SIG-M5 treated with dmso at 0.1 percent for 504 hours (cell line): ENCODE measurements at regions not wholly inside any gene's neighbourhood (a gene's known extent, or its start where the extent isn't known, plus 50 kb on each side); places are given as distances from the start of the nearest gene placed in this dataset.

Source experiments
- DNase-seq: peaks from one replicate; lab custom pipeline; 2025; ENCODE audit not compliant: unreplicated experiment; lab: John Stamatoyannopoulos, UW

- DNase-seq, result no peak
Measured at GRCh38 chr11:109745996-109746625, 324.1 kb downstream of the C11orf87 start.

GRCh38 chr11:109747839-109748238 lies 325.8 kb downstream of the C11orf87 start:
- DNase-seq, result peak; percentile 79

GRCh38 chr11:109749476-109749875 lies 327.5 kb downstream of the C11orf87 start:
- no peak for DNase-seq

DNA sequence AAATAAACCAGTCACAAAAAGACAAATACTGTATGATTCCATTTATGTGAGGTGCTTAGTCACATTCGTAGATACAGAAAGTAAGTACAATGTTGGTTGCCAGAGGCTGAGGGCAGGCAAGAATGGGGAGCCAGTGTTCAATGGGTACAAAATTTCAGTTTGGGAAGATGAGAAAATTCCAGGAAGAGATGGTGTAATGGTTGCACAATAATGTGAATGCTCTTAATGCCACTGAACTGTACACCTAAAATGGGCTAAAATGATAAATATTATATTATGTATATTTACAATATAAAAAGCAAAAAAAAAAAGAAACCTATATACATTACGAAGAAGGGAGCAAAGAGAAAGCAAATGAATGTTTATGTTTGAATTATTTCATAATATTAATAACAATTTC lies 329.0 kb downstream of the C11orf87 start:
- DNase-seq, result no peak

DNA sequence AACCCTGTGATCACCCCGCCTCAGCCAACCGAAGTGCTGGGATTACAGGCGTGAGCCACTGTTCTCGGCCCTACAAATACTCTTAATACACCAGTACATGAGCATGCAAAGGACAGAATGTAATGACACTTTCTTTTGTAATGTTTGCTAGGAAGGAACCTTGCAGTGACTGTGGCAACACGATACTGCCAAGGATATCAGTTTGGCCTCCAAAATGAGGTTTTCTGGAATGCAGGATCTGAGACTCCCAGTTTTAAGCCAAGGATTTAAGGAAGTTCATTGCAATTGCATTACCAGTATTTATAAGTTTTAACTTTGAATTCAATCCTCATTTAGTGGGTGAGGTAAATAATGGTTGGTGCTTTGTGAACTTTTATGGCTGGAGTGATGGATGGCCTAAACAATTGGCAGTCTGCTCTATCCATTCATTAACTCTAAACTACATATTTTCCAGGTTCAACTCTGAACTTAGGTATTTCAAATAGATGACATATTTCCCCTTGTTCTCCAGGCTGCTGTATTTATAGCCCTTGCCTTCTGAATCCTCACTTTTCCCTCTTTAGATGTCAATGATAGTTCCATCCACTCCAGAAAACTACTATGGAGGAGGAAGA lies 330.3 kb downstream of the C11orf87 start:
- no peak for DNase-seq

- no peak for DNase-seq
Measured at GRCh38 chr11:109756521-109756920, 334.5 kb downstream of the C11orf87 start.

DNA sequence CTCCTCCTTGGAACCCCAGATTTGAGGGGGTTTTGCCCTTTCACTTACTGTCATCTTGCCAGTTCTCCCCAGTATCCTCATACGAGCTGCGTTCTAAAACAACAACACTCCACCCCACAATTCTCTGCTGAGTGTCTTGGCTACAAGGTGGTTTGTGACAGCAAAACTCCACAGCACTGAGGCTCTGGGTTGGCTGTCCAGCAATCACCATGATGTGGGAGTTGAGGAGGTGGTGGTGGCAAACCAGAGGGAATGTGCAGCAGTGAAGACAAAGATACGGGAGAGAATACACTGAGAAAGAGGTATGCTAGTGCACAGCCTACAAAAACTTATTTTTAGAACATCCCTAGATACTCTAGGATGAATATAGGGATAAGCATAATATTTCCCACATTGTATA lies 335.0 kb downstream of the C11orf87 start:
- DNase-seq, result no peak

DNA sequence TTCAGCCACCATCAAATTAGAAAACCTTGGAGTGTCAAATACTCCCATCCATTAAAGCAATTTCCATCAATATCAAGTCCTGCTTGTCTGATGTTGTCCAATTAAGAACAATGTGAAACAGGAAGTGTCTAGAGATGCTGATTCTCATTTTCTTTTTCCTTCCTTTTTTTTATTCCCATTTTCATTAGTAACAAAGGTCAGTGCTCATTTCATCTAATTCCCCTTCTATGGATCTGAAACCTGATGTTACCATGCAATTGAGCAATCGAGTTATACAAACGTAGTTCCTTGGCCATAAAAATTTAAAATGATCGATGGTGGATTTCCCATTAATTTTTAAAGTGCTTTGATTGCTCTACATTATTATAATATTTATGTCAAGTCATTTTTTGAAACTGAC lies 330.6 kb upstream of the ZC3H12C start:
- DNase-seq, result no peak

DNA sequence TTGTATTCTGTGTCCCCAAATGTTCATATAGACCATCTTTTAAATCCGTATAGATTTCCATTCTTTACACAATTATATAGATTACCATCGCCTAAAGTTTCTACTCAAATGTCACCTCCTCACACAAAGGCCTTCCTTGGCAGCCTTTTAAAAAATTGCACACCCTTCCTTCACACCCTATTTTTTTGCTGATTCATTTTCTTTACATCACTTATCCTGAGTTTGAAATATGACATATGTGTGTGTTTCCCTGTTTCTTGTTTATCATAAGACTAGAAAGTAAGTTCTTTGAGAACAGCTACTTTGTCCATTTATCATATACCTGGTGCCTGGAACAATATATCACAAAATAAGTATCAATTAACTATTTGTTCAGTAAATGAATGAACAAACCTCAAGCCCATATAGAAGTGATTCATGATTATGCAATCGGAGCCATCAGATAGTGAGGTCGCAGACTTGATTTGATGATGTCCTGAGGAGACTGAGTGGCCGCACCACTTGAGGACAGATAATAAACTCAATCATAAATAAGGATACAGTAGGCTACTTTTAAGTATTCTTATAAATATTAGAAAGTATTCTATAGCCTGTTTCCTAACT lies 327.4 kb upstream of the ZC3H12C start:
- no peak for DNase-seq

- DNase-seq, result no peak
Measured at GRCh38 chr11:109769858-109770257, 323.3 kb upstream of the ZC3H12C start.

GRCh38 chr11:109770323-109770722 lies 322.9 kb upstream of the ZC3H12C start:
- DNase-seq, result no peak

GRCh38 chr11:109772892-109773291 lies 320.3 kb upstream of the ZC3H12C start:
- DNase-seq, result no peak

DNA sequence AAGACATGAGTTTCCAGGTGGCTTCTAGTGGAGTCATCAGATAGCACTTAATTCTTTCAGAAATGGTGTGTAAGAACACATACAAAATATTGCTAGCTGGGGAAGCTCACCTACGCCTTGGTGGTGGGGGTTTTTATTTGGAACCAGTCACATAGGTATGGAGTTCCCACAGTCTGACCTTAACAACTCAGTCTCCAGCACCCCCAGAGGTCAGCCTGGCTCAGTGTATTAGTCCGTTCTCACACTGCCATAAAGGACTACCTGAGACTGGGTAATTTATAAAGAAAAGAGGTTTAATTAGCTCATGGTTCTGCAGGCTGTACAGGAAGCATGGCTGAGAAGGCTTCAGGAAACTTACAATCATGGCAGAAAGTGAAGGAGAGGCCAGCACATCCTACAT lies 317.5 kb upstream of the ZC3H12C start:
- no peak for DNase-seq

GRCh38 chr11:109783014-109783413 lies 310.2 kb upstream of the ZC3H12C start:
- DNase-seq, result no peak

DNA sequence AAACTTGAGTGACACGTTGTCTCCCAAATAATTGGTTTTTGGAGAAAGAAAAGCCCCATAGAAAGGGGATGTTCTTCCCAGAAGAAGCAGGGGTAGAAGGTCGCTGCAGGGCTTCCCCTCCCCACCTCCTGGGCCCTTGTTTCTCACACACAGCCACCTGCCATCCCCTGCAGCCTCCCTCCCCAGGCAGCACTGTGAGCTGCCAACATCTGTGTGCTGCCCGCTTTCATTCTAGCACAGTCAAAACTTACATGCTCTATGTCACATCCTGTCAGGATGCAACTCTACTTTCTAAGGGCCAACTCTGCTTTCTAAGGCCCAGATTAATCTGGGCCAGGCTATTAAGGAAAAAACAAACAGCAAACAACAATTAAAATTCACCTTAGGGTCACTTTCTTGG lies 309.4 kb upstream of the ZC3H12C start:
- DNase-seq, result no peak

DNA sequence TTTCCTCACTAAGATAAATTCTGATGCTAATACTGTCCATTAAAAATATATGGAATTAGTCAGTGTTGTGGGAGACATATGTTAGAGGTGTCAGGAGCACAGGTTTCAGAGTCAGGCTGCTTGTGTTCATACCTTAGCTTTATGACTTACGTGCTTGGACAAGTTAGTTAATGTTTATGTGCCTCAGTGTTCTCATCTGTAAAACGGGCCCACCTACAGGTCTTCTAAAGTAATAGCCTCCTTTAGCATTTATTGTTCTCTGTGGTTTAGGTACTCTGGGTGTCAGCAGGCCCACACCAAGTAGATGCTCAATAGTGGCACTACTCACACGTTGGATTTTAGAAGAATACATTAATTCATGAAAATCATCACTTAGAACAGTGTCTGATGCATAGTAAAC lies 308.7 kb upstream of the ZC3H12C start:
- DNase-seq, result no peak

- no peak for DNase-seq
Measured at GRCh38 chr11:109785198-109785597, 308.0 kb upstream of the ZC3H12C start.

- DNase-seq, result no peak
Measured at GRCh38 chr11:109785714-109786113, 307.5 kb upstream of the ZC3H12C start.

DNA sequence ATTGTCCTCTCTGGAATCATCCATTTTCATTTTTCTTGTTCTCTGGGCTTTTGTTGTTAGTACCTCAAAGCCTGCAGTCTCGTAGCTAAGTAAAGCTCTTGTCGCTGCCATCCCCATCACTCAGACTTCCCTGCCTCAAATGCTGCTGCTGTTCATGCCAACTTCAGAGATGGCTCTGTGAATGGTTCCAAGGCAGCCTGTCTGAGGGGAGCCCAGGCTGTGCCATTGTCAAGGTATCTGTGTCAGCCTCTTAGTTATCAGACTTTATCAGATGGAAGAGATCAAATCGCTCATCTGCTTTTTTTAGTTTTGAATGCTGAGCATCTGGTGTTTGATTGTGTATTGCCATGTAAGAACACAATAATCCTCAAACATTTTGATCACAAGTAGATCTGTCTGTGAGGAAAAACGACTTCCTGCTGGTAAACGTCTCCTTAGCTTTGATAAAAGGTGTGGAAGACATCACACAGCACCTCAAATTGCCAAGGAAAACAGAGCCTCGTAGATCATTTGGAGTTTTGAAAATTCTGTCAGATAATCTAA lies 304.2 kb upstream of the ZC3H12C start:
- DNase-seq, result no peak

DNA sequence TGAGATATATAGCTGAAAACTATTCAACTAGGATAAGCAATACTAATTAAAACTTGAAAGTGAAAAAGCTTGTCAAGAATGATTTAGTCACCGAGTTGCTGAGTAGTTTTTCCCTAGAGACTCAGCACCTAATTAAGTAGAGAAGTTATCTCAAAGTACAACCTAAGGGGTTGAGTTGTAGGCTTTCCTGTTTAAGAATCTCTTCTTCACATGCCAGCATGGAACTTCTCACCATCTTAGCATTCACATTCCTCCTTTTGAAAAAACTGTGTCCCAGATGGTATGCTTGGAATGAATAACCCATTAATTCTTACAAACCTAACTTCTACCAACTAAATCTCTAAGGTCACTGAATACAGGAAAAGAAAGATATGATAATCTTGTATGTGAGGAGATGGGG lies 303.3 kb upstream of the ZC3H12C start:
- no peak for DNase-seq

GRCh38 chr11:109791337-109791736 lies 301.9 kb upstream of the ZC3H12C start:
- no peak for DNase-seq

DNA sequence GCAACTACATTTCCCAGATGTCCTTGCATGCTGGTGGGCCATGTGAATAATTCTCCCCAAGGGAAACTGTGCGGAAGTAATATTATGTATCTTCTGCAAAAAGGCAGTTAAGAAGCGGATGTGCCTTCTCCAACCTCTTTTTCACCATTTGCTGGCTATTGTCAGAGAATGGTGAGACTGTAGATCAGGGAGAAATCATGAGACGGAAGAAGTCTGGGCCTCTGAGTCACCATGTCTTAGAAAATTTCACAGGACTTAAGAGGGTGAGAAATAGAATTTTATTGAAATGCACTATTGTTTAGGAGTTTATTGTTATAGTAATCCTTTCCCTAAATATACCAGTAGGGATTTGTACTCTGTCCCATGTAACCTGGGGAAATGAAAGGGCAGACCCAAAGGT lies 298.7 kb upstream of the ZC3H12C start:
- no peak for DNase-seq
